ENCODE measurements at regions not wholly inside any gene's neighbourhood (a gene's known extent, or its start where the extent isn't known, plus 50 kb on each side); places are given as distances from the start of the nearest gene placed in this dataset.

GRCh38 chr11:26271666-26272065, 60.3 kb upstream of the ANO3 start:
- no peak for DNase-seq

GRCh38 chr11:26276798-26277424, 55.0 kb upstream of the ANO3 start:
- DNase-seq, result peak; percentile 12

- no peak for DNase-seq
These were observed 53.6 kb upstream of the ANO3 start for GRCh38 chr11:26278354-26278753.

Data from central memory CD4-positive, alpha-beta T cell (primary cell).